GM12878 (cell line): ENCODE measurements at regions not wholly inside any gene's neighbourhood (a gene's known extent, or its start where the extent isn't known, plus 50 kb on each side); places are given as distances from the start of the nearest gene placed in this dataset.

Experiments
- ATAC-seq: fragments of 200-7000 bp; cut with Tn5 transposase; 3 replicates; pipeline ENCODE4 v1.9.1; 2020; ENCODE audit warnings: mild to moderate bottlenecking, moderate library complexity
- BruUV-seq: library from RNA; stranded (reverse); fragments of 400-500 nt; replicated peaks from 2 replicates; lab custom pipeline; 2021; lab: Mats Ljungman, UMichigan
- CTCF ChIA-PET: fragments of 300-600 bp; sonication (Branson Sonifier 250); formaldehyde crosslinking; extraction: SDS; loops from one replicate; lab custom pipeline; 2021; ENCODE audit warnings: inconsistent platforms; lab: Yijun Ruan, JAX
- POLR2A ChIA-PET: fragments of 350-600 bp; formaldehyde crosslinking; extraction: SDS; loops from one replicate; lab custom pipeline; 2021; ENCODE audit warnings: inconsistent platforms; lab: Charles Lee
- RAD21 ChIA-PET: fragments of 300-600 bp; sonication (Branson Sonifier 250); formaldehyde crosslinking; loops from one replicate; lab custom pipeline; 2023; ENCODE audit warnings: antibody characterized with exemption; ENCODE audit not compliant: unreplicated experiment; lab: Charles Lee
- SMC1A ChIA-PET: fragments of 300-600 bp; sonication (Branson Sonifier 250); formaldehyde crosslinking; loops from one replicate; lab custom pipeline; 2023; ENCODE audit not compliant: unreplicated experiment, uncharacterized antibody; lab: Charles Lee
- DNase-seq: peaks from one replicate; pipeline ENCODE4 v3.0.0-alpha.2; 2011; ENCODE audit warnings: low read depth, low spot score
- FAIRE-seq: peaks from 3 replicates; lab custom pipeline; 2011; peaks lifted over from hg19 to GRCh38; lab: Jason Lieb, UNC
- H2AFZ ChIP-seq: 2 replicates; pipeline ENCODE4 v1.6.0; 2011; ENCODE audit warnings: low read depth, low read length, control low read depth; ENCODE audit not compliant: control insufficient read depth
- H3K27ac ChIP-seq: 2 replicates; pipeline ENCODE4 v1.5.1; 2011; ENCODE audit warnings: control low read depth; ENCODE audit not compliant: control insufficient read depth, insufficient read depth
- H3K27me3 ChIP-seq, 2 experiments: replicated peaks in 1 of 2; 2 replicates each; pipeline versions ENCODE4 v1.6.0 to v1.6.1; 2011; ENCODE audit warnings: low read length in 1 of 2; ENCODE audit not compliant: control insufficient read depth in 2 of 2, insufficient read depth in 2 of 2
- H3K36me3 ChIP-seq, 2 experiments: 2 replicates each; pipeline ENCODE4 v1.5.1; 2011; ENCODE audit warnings: low read length in 1 of 2; ENCODE audit not compliant: control insufficient read depth in 2 of 2, insufficient read depth in 2 of 2
- H3K4me1 ChIP-seq: 2 replicates; pipeline ENCODE4 v1.6.1; 2011; ENCODE audit warnings: mild to moderate bottlenecking, low read length, moderate library complexity, mixed read lengths; ENCODE audit not compliant: control insufficient read depth, insufficient read depth
- H3K4me2 ChIP-seq: 2 replicates; pipeline ENCODE4 v1.6.0; 2011; ENCODE audit warnings: control low read depth; ENCODE audit not compliant: control insufficient read depth, insufficient read depth
- H3K4me3 ChIP-seq: fragments of 200-600 bp; sonication (generic); 2 replicates; pipeline ENCODE4 v1.5.1; 2016
- H3K79me2 ChIP-seq: 2 replicates; pipeline ENCODE4 v1.6.0; 2011; ENCODE audit warnings: low read length; ENCODE audit not compliant: control insufficient read depth, insufficient read depth
- H3K9ac ChIP-seq: 2 replicates; pipeline ENCODE4 v1.8.0; 2011; ENCODE audit warnings: low read length, control low read depth, mixed read lengths; ENCODE audit not compliant: control insufficient read depth, insufficient read depth
- H3K9me3 ChIP-seq: replicated peaks from 3 replicates; pipeline ENCODE4 v1.5.1; 2011; ENCODE audit warnings: mild to moderate bottlenecking, low read length; ENCODE audit not compliant: control insufficient read depth, insufficient read depth
- H4K20me1 ChIP-seq: 2 replicates; pipeline ENCODE4 v1.6.0; 2011; ENCODE audit not compliant: control insufficient read depth, insufficient read depth
- BMI1 ChIP-seq: fragments of 450-650 bp; IDR thresholded peaks from 2 replicates; pipeline ENCODE4 v1.6.1; 2016; ENCODE audit warnings: mild to moderate bottlenecking, moderate library complexity, borderline replicate concordance
- CBX5 ChIP-seq: sonication (generic); IDR thresholded peaks from 2 replicates; pipeline ENCODE4 v1.6.1; 2016; ENCODE audit warnings: low read depth, moderate library complexity, mild to moderate bottlenecking, inconsistent platforms
- EED ChIP-seq: sonication (generic); IDR thresholded peaks from 2 replicates; pipeline ENCODE4 v1.6.1; 2016; ENCODE audit warnings: antibody characterized with exemption, low read depth
- EZH2 ChIP-seq: IDR thresholded peaks from 2 replicates; pipeline ENCODE4 v1.6.1; 2012; ENCODE audit warnings: low read depth, mild to moderate bottlenecking, control low read depth, inconsistent platforms, low read length, borderline replicate concordance; ENCODE audit not compliant: control insufficient read depth
- GABPA ChIP-seq: IDR thresholded peaks from 2 replicates; pipeline ENCODE4 v1.6.1; 2014; ENCODE audit warnings: antibody characterized with exemption, low read depth, mild to moderate bottlenecking, inconsistent platforms
- KLF5 ChIP-seq: fragments of 450-650 bp; IDR thresholded peaks from 2 replicates; pipeline ENCODE4 v1.6.1; 2014; ENCODE audit warnings: mild to moderate bottlenecking; ENCODE audit not compliant: partially characterized antibody
- POLR2AphosphoS2 ChIP-seq: IDR thresholded peaks from 2 replicates; pipeline ENCODE4 v1.6.1; 2011; ENCODE audit warnings: low read depth, mild to moderate bottlenecking, low read length, improper control_type of control experiment, moderate library complexity
- POLR2AphosphoS5 ChIP-seq: IDR thresholded peaks from 2 replicates; pipeline ENCODE4 v1.6.1; 2011; ENCODE audit warnings: mild to moderate bottlenecking, low read length, inconsistent platforms
- RAD21 ChIP-seq: IDR thresholded peaks from 2 replicates; pipeline ENCODE4 v1.6.1; 2011; ENCODE audit warnings: mild to moderate bottlenecking, low read depth, low read length, moderate library complexity; ENCODE audit not compliant: insufficient read depth
- SIX5 ChIP-seq: IDR thresholded peaks from 2 replicates; pipeline ENCODE4 v1.6.1; 2011; ENCODE audit warnings: mild to moderate bottlenecking, low read depth, low read length, moderate library complexity; ENCODE audit not compliant: severe bottlenecking
- STAT3 ChIP-seq: IDR thresholded peaks from 2 replicates; pipeline ENCODE4 v1.6.1; 2011; ENCODE audit warnings: low read depth, low read length, improper control_type of control experiment
- TCF12 ChIP-seq: IDR thresholded peaks from 2 replicates; pipeline ENCODE4 v1.6.1; 2011; ENCODE audit warnings: low read depth, mild to moderate bottlenecking, low read length
- TCF3 ChIP-seq: IDR thresholded peaks from 2 replicates; pipeline ENCODE4 v1.6.1; 2012; ENCODE audit warnings: low read depth, mild to moderate bottlenecking, low read length, borderline replicate concordance; ENCODE audit not compliant: insufficient read depth
- ZBED1 ChIP-seq: IDR thresholded peaks from 2 replicates; pipeline ENCODE4 v1.6.1; 2016; ENCODE audit warnings: borderline replicate concordance
- ZNF24 ChIP-seq: fragments of 450-650 bp; IDR thresholded peaks from 2 replicates; pipeline ENCODE4 v1.6.1; 2017; ENCODE audit warnings: antibody characterized with exemption, mild to moderate bottlenecking
- ZNF622 ChIP-seq: fragments of 450-650 bp; IDR thresholded peaks from 2 replicates; pipeline ENCODE4 v1.6.1; 2017; ENCODE audit warnings: mild to moderate bottlenecking, inconsistent platforms
- WGBS: methylation state at CpG from one replicate; pipeline ENCODE4 v1.1.6; 2016; ENCODE audit warnings: low lambda C conversion rate; ENCODE audit not compliant: insufficient replicate concordance, insufficient coverage; ENCODE audit errors: missing lambda C conversion rate; 5-methylcytosine and 5-hydroxymethylcytosine counted together
- in situ Hi-C: fragments of 300-500 bp; cut with MboI; formaldehyde crosslinking; loops from 9 replicates; pipeline ENCODE4 v1.14.3; 2018; ENCODE audit warnings: mixed read lengths
- intact Hi-C: fragments of 100-400 bp; cut with micrococcal nuclease; formaldehyde crosslinking; loops from one replicate; pipeline ENCODE4 v1.14.2; 2022; ENCODE audit not compliant: unreplicated experiment
- TF ChIP-seq, protein P1 (sequence below): fragments of 450-650 bp; IDR thresholded peaks from 2 replicates; pipeline ENCODE4 v1.6.1; 2014; ENCODE audit warnings: mild to moderate bottlenecking
- TF ChIP-seq, protein P2 (sequence below): fragments of 450-650 bp; IDR thresholded peaks from 2 replicates; pipeline ENCODE4 v1.6.1; 2018; ENCODE audit warnings: borderline replicate concordance, mild to moderate bottlenecking; ENCODE audit not compliant: partially characterized antibody
- TF ChIP-seq, protein P3 (sequence below): fragments of 450-650 bp; IDR thresholded peaks from 2 replicates; pipeline ENCODE4 v1.6.1; 2017; ENCODE audit warnings: antibody characterized with exemption, mild to moderate bottlenecking, moderate library complexity

DNA sequence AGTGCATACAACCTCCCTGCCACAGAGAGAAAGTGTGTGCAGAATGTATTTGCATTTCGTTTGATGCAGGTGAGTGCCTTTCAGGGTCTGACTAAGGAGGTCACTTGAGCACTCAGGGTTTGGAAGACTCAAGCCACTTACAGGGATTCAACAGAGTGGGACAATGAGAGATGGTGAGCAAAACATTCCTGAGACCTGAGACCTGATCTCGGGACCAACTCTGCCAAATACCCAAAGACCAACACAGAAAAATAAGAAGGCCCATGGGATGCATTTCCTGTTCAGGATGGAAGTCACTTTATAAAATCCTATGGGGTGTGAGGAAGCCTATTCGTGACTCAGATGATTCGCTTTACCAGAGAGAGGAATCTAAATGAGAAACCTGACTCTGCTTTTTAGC lies 65.2 kb upstream of the LARGE1 start:
- ChIA-PET CTCF (no interaction called here), RAD21 (no interaction called here), SMC1A (no interaction called here), POLR2A (no interaction called here)
- FAIRE-seq (no peak), ATAC-seq (no peak), DNase-seq (no peak)
- no peak overlapping the region for H3K9ac ChIP-seq
- no peaks in the 10 kb centered on the region for H3K79me2 ChIP-seq
- H3K9me3 ChIP-seq = no peaks in the 10 kb centered on the region
- H3K27ac ChIP-seq = no peak overlapping the region
- no peak overlapping the region for H3K4me3 ChIP-seq
- 10% methylated on average over 4 of the region's 4 CpGs for WGBS
- H3K4me1 ChIP-seq = peaks cover 11% of the 10 kb centered on the region; the same call in 1 of the 2 replicates
- H3K27me3 ChIP-seq = no peaks in the 10 kb centered on the region
- H4K20me1 ChIP-seq = no peaks in the 10 kb centered on the region
- no peaks in the 10 kb centered on the region for H3K36me3 ChIP-seq
- no peak overlapping the region for H3K4me2 ChIP-seq
- BruUV-seq = no TSS peak
- no peak overlapping the region for H2AFZ ChIP-seq
- in situ Hi-C loops = no loop called here
- intact Hi-C loops = no loop called here
- TF ChIP-seq TCF3 (no peak), GABPA (no peak), TCF12 (no peak), ZBED1 (no peak), ZNF622 (no peak), ZNF24 (no peak), BMI1 (no peak), EZH2 (no peak), CBX5 (no peak), STAT3 (no peak), EED (no peak), RAD21 (no peak), KLF5 (no peak), SIX5 (no peak), POLR2AphosphoS5 (no peak), POLR2AphosphoS2 (no peak)
- TF ChIP-seq, protein P1, sequence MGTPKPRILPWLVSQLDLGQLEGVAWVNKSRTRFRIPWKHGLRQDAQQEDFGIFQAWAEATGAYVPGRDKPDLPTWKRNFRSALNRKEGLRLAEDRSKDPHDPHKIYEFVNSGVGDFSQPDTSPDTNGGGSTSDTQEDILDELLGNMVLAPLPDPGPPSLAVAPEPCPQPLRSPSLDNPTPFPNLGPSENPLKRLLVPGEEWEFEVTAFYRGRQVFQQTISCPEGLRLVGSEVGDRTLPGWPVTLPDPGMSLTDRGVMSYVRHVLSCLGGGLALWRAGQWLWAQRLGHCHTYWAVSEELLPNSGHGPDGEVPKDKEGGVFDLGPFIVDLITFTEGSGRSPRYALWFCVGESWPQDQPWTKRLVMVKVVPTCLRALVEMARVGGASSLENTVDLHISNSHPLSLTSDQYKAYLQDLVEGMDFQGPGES = no peak
- TF ChIP-seq, protein P2, sequence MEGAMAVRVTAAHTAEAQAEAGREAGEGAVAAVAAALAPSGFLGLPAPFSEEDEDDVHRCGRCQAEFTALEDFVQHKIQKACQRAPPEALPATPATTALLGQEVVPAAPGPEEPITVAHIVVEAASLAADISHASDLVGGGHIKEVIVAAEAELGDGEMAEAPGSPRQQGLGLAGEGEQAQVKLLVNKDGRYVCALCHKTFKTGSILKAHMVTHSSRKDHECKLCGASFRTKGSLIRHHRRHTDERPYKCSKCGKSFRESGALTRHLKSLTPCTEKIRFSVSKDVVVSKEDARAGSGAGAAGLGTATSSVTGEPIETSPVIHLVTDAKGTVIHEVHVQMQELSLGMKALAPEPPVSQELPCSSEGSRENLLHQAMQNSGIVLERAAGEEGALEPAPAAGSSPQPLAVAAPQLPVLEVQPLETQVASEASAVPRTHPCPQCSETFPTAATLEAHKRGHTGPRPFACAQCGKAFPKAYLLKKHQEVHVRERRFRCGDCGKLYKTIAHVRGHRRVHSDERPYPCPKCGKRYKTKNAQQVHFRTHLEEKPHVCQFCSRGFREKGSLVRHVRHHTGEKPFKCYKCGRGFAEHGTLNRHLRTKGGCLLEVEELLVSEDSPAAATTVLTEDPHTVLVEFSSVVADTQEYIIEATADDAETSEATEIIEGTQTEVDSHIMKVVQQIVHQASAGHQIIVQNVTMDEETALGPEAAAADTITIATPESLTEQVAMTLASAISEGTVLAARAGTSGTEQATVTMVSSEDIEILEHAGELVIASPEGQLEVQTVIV = no peak
- TF ChIP-seq, protein P3, sequence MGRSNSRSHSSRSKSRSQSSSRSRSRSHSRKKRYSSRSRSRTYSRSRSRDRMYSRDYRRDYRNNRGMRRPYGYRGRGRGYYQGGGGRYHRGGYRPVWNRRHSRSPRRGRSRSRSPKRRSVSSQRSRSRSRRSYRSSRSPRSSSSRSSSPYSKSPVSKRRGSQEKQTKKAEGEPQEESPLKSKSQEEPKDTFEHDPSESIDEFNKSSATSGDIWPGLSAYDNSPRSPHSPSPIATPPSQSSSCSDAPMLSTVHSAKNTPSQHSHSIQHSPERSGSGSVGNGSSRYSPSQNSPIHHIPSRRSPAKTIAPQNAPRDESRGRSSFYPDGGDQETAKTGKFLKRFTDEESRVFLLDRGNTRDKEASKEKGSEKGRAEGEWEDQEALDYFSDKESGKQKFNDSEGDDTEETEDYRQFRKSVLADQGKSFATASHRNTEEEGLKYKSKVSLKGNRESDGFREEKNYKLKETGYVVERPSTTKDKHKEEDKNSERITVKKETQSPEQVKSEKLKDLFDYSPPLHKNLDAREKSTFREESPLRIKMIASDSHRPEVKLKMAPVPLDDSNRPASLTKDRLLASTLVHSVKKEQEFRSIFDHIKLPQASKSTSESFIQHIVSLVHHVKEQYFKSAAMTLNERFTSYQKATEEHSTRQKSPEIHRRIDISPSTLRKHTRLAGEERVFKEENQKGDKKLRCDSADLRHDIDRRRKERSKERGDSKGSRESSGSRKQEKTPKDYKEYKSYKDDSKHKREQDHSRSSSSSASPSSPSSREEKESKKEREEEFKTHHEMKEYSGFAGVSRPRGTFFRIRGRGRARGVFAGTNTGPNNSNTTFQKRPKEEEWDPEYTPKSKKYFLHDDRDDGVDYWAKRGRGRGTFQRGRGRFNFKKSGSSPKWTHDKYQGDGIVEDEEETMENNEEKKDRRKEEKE = no peak
